Panc1 (cell line): ENCODE measurements at regions not wholly inside any gene's neighbourhood (a gene's known extent, or its start where the extent isn't known, plus 50 kb on each side); places are given as distances from the start of the nearest gene placed in this dataset.

Source experiments
- ATAC-seq: fragments of 200-7000 bp; cut with Tn5 transposase; 2 replicates; pipeline ENCODE4 v1.9.1; 2020; ENCODE audit warnings: mild to moderate bottlenecking, moderate library complexity
- BruUV-seq: library from RNA; stranded (reverse); fragments of 400-500 nt; replicated peaks from 2 replicates; lab custom pipeline; 2021; lab: Mats Ljungman, UMichigan
- CTCF ChIA-PET: fragments of 300-600 bp; sonication (Branson Sonifier 250); formaldehyde crosslinking; loops from one replicate; lab custom pipeline; 2022; ENCODE audit warnings: antibody characterized with exemption; lab: Charles Lee
- POLR2A ChIA-PET: fragments of 300-600 bp; sonication (Branson Sonifier 250); formaldehyde crosslinking; loops from one replicate; lab custom pipeline; 2022; ENCODE audit warnings: antibody characterized with exemption; lab: Charles Lee
- DNase-seq: peaks from one replicate; pipeline ENCODE4 v3.0.0-alpha.2; 2010; ENCODE audit warnings: low read depth, low spot score
- H3K27ac ChIP-seq: 2 replicates; pipeline ENCODE4 v1.5.1; 2011; ENCODE audit warnings: mild to moderate bottlenecking, low read length, inconsistent platforms
- H3K27me3 ChIP-seq: fragments of 200-500 bp; sonication (Bioruptor generic); 2 replicates; pipeline ENCODE4 v1.6.0; 2014; ENCODE audit warnings: low read length, inconsistent platforms; ENCODE audit not compliant: control insufficient read depth, insufficient read depth
- H3K36me3 ChIP-seq: fragments of 200-500 bp; sonication (Bioruptor generic); 2 replicates; pipeline ENCODE4 v1.5.1; 2014; ENCODE audit warnings: inconsistent platforms, mild to moderate bottlenecking, low read length, moderate library complexity; ENCODE audit not compliant: control insufficient read depth, insufficient read depth
- H3K4me1 ChIP-seq: 2 replicates; pipeline ENCODE4 v1.5.1; 2011; ENCODE audit warnings: inconsistent platforms, mild to moderate bottlenecking, low read length, moderate library complexity; ENCODE audit not compliant: control insufficient read depth, insufficient read depth
- H3K4me3 ChIP-seq, 2 experiments: 2 replicates each; pipeline ENCODE4 v1.5.1; 2011 to 2012; ENCODE audit warnings: low read depth in 2 of 2, low read length in 2 of 2, mild to moderate bottlenecking in 2 of 2, inconsistent platforms in 1 of 2, moderate library complexity in 1 of 2
- H3K9me3 ChIP-seq: fragments of 200-500 bp; sonication (Bioruptor generic); 2 replicates; pipeline ENCODE4 v1.5.1; 2014; ENCODE audit warnings: low read depth, mild to moderate bottlenecking, inconsistent platforms, low read length, moderate library complexity; ENCODE audit not compliant: control insufficient read depth, insufficient read depth
- POLR2AphosphoS5 ChIP-seq: IDR thresholded peaks from 2 replicates; pipeline ENCODE4 v1.6.1; 2012; ENCODE audit warnings: mild to moderate bottlenecking, low read depth, low read length, moderate library complexity
- SIN3A ChIP-seq: IDR thresholded peaks from 2 replicates; pipeline ENCODE4 v1.6.1; 2012; ENCODE audit warnings: low read depth, mild to moderate bottlenecking, low read length, moderate library complexity, borderline replicate concordance; ENCODE audit not compliant: insufficient read depth
- TCF7L2 ChIP-seq: IDR thresholded peaks from 2 replicates; pipeline ENCODE4 v1.6.1; 2011; ENCODE audit warnings: mild to moderate bottlenecking, low read depth, low read length, inconsistent platforms
- in situ Hi-C: cut with HindIII; loops from 2 replicates; pipeline ENCODE4 v1.10.0; 2016; ENCODE audit warnings: low sequenced_read_pairs, low pct_unique_long_range_greater_than_20kb
- intact Hi-C: fragments of 100-400 bp; cut with micrococcal nuclease; formaldehyde crosslinking; loops from one replicate; pipeline ENCODE4 v1.10.0; 2022; ENCODE audit not compliant: unreplicated experiment
- TF ChIP-seq, protein P1 (sequence below), 2 experiments: IDR thresholded peaks; 2 replicates each; pipeline ENCODE4 v1.6.1; 2011 to 2012; ENCODE audit warnings: low read depth in 2 of 2, control low read depth in 1 of 2, low read length in 1 of 2, mild to moderate bottlenecking in 1 of 2, moderate library complexity in 1 of 2; ENCODE audit not compliant: insufficient read depth in 1 of 2
- TF ChIP-seq, protein P2 (sequence below): fragments of 450-650 bp; IDR thresholded peaks from 2 replicates; pipeline ENCODE4 v1.5.1; 2017; ENCODE audit warnings: mild to moderate bottlenecking

DNA sequence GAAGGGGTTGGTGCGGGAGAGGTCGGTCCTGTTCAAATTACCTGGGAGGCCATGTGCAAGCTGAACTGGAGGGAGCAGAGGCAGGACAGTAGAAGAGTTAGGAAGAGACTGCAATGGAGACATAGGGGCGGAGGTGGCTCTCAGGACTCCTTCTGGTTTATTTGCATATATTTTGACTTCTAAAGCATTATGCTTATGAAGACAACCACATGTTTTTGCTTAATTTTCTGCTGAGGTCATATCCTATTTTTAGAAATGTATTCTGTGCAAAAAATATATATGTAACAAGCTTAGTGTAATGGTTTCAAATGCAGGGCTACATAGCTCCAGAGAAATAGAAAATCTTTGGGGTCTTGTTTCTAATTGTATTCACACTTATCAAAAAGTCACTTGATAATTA, 137.0 kb upstream of the MDM1 start:
- TF ChIP-seq SIN3A (no peak), TCF7L2 (no peak), POLR2AphosphoS5 (no peak)
- TF ChIP-seq, protein P1, sequence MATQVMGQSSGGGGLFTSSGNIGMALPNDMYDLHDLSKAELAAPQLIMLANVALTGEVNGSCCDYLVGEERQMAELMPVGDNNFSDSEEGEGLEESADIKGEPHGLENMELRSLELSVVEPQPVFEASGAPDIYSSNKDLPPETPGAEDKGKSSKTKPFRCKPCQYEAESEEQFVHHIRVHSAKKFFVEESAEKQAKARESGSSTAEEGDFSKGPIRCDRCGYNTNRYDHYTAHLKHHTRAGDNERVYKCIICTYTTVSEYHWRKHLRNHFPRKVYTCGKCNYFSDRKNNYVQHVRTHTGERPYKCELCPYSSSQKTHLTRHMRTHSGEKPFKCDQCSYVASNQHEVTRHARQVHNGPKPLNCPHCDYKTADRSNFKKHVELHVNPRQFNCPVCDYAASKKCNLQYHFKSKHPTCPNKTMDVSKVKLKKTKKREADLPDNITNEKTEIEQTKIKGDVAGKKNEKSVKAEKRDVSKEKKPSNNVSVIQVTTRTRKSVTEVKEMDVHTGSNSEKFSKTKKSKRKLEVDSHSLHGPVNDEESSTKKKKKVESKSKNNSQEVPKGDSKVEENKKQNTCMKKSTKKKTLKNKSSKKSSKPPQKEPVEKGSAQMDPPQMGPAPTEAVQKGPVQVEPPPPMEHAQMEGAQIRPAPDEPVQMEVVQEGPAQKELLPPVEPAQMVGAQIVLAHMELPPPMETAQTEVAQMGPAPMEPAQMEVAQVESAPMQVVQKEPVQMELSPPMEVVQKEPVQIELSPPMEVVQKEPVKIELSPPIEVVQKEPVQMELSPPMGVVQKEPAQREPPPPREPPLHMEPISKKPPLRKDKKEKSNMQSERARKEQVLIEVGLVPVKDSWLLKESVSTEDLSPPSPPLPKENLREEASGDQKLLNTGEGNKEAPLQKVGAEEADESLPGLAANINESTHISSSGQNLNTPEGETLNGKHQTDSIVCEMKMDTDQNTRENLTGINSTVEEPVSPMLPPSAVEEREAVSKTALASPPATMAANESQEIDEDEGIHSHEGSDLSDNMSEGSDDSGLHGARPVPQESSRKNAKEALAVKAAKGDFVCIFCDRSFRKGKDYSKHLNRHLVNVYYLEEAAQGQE (IDR thresholded peaks at IDR 0.05; ENCODE audit: insufficient read depth in 1 of 2, low read depth in 2 of 2, low read length in 1 of 2), result no peak
- TF ChIP-seq, protein P2, sequence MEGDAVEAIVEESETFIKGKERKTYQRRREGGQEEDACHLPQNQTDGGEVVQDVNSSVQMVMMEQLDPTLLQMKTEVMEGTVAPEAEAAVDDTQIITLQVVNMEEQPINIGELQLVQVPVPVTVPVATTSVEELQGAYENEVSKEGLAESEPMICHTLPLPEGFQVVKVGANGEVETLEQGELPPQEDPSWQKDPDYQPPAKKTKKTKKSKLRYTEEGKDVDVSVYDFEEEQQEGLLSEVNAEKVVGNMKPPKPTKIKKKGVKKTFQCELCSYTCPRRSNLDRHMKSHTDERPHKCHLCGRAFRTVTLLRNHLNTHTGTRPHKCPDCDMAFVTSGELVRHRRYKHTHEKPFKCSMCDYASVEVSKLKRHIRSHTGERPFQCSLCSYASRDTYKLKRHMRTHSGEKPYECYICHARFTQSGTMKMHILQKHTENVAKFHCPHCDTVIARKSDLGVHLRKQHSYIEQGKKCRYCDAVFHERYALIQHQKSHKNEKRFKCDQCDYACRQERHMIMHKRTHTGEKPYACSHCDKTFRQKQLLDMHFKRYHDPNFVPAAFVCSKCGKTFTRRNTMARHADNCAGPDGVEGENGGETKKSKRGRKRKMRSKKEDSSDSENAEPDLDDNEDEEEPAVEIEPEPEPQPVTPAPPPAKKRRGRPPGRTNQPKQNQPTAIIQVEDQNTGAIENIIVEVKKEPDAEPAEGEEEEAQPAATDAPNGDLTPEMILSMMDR, result no peak
- ATAC-seq (no peak), DNase-seq (no peak)
- Histone ChIP-seq H3K4me3 (no peak overlapping the region), H3K36me3 (no peaks in the 10 kb centered on the region), H3K9me3 (no peaks in the 10 kb centered on the region), H3K27ac (peak overlapping the region; percentile 54; the same call in 1 of the 2 replicates), H3K4me1 (no peaks in the 10 kb centered on the region), H3K27me3 (no peaks in the 10 kb centered on the region)
- POLR2A ChIA-PET, result no interaction called here
- in situ Hi-C loops, result no loop called here
- intact Hi-C loops, result no loop called here
- no TSS peak for BruUV-seq
- CTCF ChIA-PET, result no interaction called here

DNA sequence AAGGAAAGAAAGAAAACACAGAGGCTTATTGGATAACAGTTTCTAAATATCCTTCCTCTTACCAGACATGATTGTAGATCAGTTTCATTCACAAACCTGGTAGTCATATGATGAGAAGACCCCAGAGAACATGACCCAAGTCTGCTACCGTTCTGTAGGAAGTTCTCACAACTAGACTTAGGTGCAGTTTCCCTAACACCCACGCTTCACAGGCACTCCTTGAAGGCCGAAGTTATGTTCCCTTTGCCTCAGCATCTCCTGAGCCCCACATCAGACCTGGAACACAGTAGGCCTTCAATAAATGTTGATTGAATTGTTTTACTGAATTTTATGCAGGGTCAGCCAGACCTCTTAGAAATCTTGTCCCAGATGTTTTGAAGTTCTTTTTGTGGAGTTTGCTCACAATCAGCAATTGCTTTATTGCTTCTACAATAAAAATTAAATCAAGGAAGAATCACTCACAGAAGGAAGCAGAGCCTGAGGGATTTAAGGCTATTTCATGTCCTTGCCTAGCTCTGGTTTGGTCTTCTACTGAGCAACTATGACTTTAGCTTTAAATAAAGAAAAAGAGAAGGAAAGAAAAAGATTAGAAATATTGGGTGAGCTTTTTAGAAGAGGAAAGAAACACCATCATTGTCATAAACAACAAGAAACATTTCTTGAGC, 138.6 kb upstream of the MDM1 start:
- CTCF ChIA-PET, result no interaction called here
- no peaks in the 10 kb centered on the region for H3K27me3 ChIP-seq
- TF ChIP-seq TCF7L2 (no peak), POLR2AphosphoS5 (no peak), SIN3A (no peak)
- TF ChIP-seq, protein P2, result no peak
- TF ChIP-seq, protein P1 (IDR thresholded peaks at IDR 0.05; ENCODE audit: insufficient read depth in 1 of 2, low read depth in 2 of 2, low read length in 1 of 2), result no peak
- POLR2A ChIA-PET, result no interaction called here
- intact Hi-C loops (no loop called here), in situ Hi-C loops (no loop called here)
- no peaks in the 10 kb centered on the region for H3K4me1 ChIP-seq
- no peak for DNase-seq
- H3K4me3 ChIP-seq, result no peak overlapping the region
- no peak for ATAC-seq
- H3K27ac ChIP-seq, result peak overlapping the region; percentile 24; the same call in 1 of the 2 replicates
- no peaks in the 10 kb centered on the region for H3K9me3 ChIP-seq
- no TSS peak for BruUV-seq
- no peaks in the 10 kb centered on the region for H3K36me3 ChIP-seq
